ENCODE measurements at regions not wholly inside any gene's neighbourhood (a gene's known extent, or its start where the extent isn't known, plus 50 kb on each side); places are given as distances from the start of the nearest gene placed in this dataset.
"Not testable (repeated sequence)": the region's sequence is repeated elsewhere in the genome, so short reads cannot be mapped to it uniquely, and the experiment has no call there.

DNA sequence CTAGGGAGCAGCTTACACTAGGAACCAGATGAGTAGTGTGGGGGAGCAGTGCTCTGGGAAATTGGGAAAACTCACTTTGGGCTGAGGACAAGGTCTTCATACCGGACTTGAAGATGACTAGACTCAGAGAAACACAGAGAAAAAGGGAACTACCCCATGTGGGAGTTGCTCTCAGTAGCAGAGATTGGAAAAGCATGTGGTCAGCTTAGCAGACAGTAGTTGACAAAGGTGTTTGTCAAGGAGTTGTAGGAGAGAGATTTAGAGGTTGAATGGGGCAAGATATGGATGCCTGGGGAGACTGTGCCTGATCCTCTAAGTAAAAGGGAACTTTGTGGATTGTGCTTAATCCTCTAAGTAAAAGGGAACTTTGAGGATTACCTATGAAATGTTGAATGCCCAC, 194.5 kb upstream of the COX10 start:
- Histone ChIP-seq H3K4me1 (peaks cover 3% of the 10 kb centered on the region; the same call in 1 of the 2 replicates), H3K27ac (no peak overlapping the region), H3K4me3 (no peak overlapping the region), H3K9me3 (no peaks in the 10 kb centered on the region), H4K20me1 (no peaks in the 10 kb centered on the region), H3K27me3 (no peaks in the 10 kb centered on the region), H3K4me2 (no peak overlapping the region), H3K36me3 (no peaks in the 10 kb centered on the region), H3K9ac (no peak overlapping the region)
- no peak for TF ChIP-seq Cebpa-rat (IDR thresholded peaks at IDR 0.05)

DNA sequence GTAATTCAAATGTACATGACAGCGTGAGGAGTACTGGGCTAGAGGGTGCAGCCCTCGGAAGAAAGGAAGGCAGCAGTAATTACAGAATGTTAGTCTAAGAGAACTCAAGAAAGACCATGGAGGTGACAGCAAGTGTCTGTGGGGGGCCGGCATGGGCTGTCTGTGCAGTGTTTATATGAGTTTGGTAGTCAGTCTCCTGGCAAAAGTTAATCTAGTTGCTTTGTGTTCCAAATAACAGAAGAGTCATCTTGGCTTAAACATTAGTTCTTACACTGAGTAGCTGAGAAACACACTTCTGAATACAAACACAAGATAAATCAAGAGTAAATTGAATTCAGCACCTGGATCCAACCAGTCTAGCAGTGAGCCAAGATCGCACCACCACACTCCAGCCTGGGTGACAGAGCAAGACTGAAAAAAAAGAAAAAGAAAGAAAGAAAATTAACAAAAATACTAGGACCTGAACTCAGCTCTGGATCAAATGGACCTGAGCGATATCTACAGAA, 189.3 kb upstream of the COX10 start:
- H3K4me1 ChIP-seq, result no peaks in the 10 kb centered on the region
- no peaks in the 10 kb centered on the region for H3K27me3 ChIP-seq
- no peak overlapping the region for H3K27ac ChIP-seq
- H3K4me3 ChIP-seq, result no peak overlapping the region
- no peaks in the 10 kb centered on the region for H3K36me3 ChIP-seq
- TF ChIP-seq Cebpa-rat (IDR thresholded peaks at IDR 0.05), result no peak
- no peaks in the 10 kb centered on the region for H4K20me1 ChIP-seq
- H3K9me3 ChIP-seq, result no peaks in the 10 kb centered on the region
- no peak overlapping the region for H3K4me2 ChIP-seq
- no peak overlapping the region for H3K9ac ChIP-seq

DNA sequence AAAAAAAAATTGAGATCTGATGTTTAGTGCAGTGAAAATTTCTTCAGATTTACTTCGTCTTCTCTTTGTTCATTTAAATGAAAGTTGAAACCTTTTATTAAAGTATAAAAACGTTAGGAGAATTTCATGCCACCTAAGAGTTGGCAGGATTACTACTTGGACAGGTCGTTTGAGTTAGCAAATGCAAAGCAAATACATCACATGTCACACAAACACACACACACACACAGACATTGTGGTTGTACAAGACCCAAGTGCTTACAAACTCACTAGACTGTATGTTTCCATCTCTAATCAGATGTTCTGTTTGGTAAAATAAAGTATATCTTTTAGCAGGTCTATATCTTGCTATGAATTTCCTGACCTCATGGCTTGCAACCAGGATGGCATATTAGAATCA, 185.6 kb upstream of the COX10 start:
- H3K36me3 ChIP-seq, result no peaks in the 10 kb centered on the region
- no peak overlapping the region for H3K9ac ChIP-seq
- no peaks in the 10 kb centered on the region for H3K27me3 ChIP-seq
- no peak overlapping the region for H3K27ac ChIP-seq
- no peak for TF ChIP-seq Cebpa-rat (IDR thresholded peaks at IDR 0.05)
- no peaks in the 10 kb centered on the region for H3K4me1 ChIP-seq
- no peaks in the 10 kb centered on the region for H3K9me3 ChIP-seq
- H3K4me2 ChIP-seq, result no peak overlapping the region
- H4K20me1 ChIP-seq, result no peaks in the 10 kb centered on the region
- no peak overlapping the region for H3K4me3 ChIP-seq

DNA sequence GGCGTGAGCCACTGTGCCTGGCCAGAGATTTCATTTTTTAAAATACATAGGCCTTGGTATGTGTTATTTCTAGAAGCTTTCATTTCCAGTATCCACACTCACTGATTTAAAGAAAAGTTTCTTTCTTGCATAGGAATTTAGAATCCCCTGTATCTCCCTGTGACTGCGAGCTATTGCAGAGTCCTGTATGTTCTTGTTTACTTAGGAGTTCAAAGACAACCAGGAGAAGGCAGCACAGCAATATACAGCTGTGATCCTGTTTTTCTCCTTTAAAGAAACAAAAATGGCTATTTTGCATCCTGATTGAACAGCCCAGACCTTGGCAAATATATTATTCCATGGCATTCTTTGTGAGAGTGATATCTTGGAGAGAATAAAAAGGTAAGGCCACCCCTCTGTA, 185.0 kb upstream of the COX10 start:
- no peaks in the 10 kb centered on the region for H3K36me3 ChIP-seq
- H3K4me1 ChIP-seq, result no peaks in the 10 kb centered on the region
- no peaks in the 10 kb centered on the region for H3K27me3 ChIP-seq
- H3K9me3 ChIP-seq, result no peaks in the 10 kb centered on the region
- H4K20me1 ChIP-seq, result no peaks in the 10 kb centered on the region
- no peak for TF ChIP-seq Cebpa-rat (IDR thresholded peaks at IDR 0.05)
- H3K4me2 ChIP-seq, result no peak overlapping the region
- H3K4me3 ChIP-seq, result no peak overlapping the region
- H3K27ac ChIP-seq, result no peak overlapping the region
- H3K9ac ChIP-seq, result no peak overlapping the region

DNA sequence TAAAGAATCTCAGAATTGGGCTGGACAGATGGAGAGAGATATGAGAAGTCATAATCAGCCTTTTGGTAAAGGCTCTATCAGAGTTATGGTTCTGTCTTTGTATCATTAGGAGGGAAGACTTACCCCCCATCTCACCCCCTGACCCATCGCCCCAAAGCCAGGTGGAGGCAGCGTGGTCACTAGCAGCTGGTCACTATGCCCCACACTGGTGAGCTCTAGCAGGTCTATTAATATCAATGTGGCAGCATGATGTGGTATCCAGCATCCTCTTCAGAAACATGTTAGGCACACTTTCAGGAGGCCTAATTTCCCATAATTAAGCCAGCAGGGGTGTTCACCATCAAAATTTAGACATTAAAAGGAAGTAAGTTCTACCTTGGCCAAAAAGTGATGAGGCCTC, 183.8 kb upstream of the COX10 start:
- Histone ChIP-seq H3K9me3 (no peaks in the 10 kb centered on the region), H3K27ac (no peak overlapping the region)

DNA sequence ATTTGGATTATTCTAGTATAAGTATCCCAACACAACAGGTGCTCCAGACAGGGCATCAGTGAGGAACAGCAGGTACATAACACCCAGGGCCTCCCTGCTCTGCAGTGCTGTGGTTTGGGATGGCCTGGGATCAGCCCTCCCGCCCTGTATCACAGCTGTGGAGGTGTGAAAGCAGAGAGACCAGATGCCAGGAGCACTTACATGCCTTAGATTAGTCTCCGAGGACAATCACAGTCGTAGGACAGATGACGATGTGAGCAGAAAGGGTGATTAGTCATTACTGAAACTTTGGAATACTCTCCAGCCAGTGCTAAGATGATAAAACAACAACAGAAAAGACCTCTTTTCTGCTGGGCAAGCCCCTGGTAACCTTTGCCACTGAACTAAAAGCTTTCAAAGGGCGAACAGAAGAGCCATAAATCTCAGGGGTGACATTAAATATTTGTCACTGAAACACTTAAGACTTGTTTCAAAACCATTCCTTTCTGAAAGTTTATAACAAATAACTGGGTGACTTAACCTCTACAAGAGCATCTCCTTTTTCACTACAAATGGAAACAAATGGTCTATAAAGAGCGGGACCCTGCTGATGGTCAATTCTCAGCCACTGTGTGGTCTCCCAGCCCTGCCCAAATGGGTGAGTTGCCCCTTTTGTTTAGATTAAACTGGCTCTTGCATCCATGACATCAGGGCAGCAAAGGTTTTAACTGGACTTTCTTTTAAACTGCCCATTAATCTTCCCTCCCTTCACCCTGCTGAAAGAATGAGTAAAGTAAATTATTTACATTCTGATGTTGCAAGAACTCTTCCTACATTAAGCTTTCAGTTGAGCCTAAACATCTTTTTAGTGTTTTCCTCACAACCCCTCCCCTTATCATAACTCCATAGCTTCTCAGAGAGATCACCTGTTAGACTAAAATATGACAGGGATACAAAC, 183.1 kb upstream of the COX10 start:
- Histone ChIP-seq H3K36me3 (no peaks in the 10 kb centered on the region), H3K9me3 (no peaks in the 10 kb centered on the region), H4K20me1 (no peaks in the 10 kb centered on the region), H3K27ac (no peak overlapping the region), H3K4me2 (no peak overlapping the region), H3K27me3 (no peaks in the 10 kb centered on the region), H3K4me3 (no peak overlapping the region), H3K4me1 (no peaks in the 10 kb centered on the region), H3K9ac (no peak overlapping the region)
- no peak for TF ChIP-seq Cebpa-rat (IDR thresholded peaks at IDR 0.05)

More for the DNA sequence above, 183.8 kb upstream of the COX10 start:
- Histone ChIP-seq H3K4me3 (no peak overlapping the region), H3K9ac (no peak overlapping the region), H4K20me1 (no peaks in the 10 kb centered on the region), H3K36me3 (no peaks in the 10 kb centered on the region), H3K27me3 (no peaks in the 10 kb centered on the region), H3K4me1 (no peaks in the 10 kb centered on the region), H3K4me2 (no peak overlapping the region)
- TF ChIP-seq Cebpa-rat (IDR thresholded peaks at IDR 0.05), result no peak

DNA sequence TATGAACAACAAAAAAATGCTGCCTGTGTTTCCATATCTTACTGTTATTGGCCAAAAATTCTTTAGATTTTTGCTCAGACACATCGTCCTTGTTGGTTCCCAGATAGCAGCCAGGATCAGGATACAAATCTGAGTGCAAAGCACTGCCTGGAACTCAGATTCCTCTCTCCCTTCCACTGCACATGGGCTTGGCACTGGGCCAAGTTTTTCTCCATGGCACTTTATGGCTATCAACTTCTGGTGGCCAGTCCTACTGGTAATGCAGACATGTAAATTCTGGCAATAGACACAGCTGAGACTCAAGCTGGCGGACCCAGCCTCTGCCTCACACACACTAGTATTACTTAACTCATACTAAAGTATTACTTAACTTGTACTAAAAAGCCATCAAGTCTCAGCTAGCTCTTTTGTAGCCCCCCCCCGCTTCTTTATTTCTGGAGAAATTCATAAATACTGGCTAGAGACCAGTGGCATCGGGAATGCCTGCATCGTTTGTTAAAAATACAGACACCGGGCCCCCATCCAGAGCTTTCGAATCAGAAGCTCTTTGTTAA, 181.2 kb upstream of the COX10 start:
- Histone ChIP-seq H3K4me3 (no peak overlapping the region), H3K27ac (no peak overlapping the region), H4K20me1 (no peaks in the 10 kb centered on the region), H3K36me3 (no peaks in the 10 kb centered on the region), H3K9ac (no peak overlapping the region), H3K9me3 (no peaks in the 10 kb centered on the region), H3K4me1 (no peaks in the 10 kb centered on the region), H3K4me2 (no peak overlapping the region), H3K27me3 (no peaks in the 10 kb centered on the region)
- TF ChIP-seq Cebpa-rat (IDR thresholded peaks at IDR 0.05), result no peak

DNA sequence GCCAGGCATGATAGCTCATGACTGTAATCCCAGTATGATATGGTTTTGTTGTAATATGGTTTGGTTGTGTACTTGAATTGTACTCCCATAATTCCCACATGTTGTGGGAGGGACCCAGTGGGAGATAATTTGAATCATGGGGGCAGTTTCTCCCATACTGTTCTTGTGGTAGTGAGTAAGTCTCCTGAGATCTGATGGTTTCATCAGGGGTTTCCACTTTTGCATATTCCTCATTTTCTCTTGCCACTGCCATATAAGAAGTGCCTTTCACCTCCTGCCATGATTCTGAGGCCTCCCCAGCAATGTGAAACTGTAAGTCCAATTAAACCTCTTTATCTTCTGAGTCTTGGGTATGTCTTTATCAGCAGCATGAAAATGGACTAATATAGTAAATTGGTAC, 160.3 kb upstream of the COX10 start:
- not testable (repeated sequence) for H3K27me3 ChIP-seq, H3K9ac ChIP-seq, H3K36me3 ChIP-seq, H3K4me1 ChIP-seq, H3K27ac ChIP-seq, H3K4me2 ChIP-seq, H3K4me3 ChIP-seq, H4K20me1 ChIP-seq
- H3K9me3 ChIP-seq, result peaks cover 11% of the 10 kb centered on the region; the same call in 1 of the 2 replicates

DNA sequence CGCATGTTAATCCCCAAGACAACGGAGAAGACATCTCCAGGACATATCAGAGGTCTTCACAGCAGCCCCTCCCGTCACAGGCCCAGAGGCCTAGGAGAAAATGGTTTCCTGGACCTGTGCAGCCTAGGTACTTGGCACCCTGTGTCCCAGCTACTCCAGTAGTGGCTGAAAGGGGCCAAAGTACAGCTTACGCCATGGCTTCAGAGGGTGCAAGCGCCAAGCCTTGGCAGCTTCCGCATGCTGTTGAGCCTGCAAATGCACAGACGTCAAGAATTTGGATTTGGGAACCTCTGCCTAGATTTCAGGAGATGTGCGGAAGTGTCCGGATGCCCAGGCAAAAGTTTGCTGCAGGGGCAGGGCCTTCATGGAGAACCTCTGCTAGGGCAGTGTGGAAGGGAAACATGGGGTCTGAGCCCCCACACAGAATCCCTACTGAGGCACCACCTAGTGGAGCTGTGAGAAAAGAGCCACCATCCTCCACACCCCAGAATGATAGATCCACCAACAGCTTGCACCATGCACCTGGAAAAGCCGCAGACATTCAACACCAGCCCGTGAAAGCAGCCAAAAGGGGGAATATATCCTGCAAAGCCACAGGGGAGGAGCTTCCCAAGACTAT, 159.3 kb upstream of the COX10 start:
- Histone ChIP-seq H3K27ac (no peak overlapping the region), H3K4me3 (no peak overlapping the region), H3K27me3 (no peaks in the 10 kb centered on the region), H3K36me3 (no peaks in the 10 kb centered on the region), H3K4me1 (no peaks in the 10 kb centered on the region), H3K4me2 (no peak overlapping the region), H3K9me3 (peaks cover 11% of the 10 kb centered on the region; the same call in 1 of the 2 replicates), H3K9ac (no peak overlapping the region), H4K20me1 (no peaks in the 10 kb centered on the region)
- no peak for TF ChIP-seq Cebpa-rat (IDR thresholded peaks at IDR 0.05)

DNA sequence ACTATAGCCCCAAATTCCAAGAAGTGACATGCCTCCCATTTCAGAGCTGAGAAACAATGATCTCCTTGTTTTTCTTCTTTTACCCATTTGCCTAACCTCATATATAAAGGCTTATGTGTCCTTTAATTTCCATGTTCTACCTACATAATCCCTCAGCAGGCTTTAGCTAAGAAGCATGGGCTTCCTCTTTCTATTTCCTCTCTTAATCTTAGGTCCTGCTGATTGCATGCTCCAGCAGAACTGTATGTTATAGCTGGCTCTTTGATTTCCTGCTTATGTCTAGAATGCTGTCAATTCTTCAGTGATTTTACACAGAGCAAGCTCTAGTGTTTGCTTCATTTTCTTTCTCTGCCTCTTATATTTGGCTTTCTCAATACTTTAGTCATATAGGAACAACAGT, 151.7 kb upstream of the COX10 start:
- no peak overlapping the region for H3K9ac ChIP-seq
- H4K20me1 ChIP-seq, result no peaks in the 10 kb centered on the region
- H3K4me1 ChIP-seq, result peaks cover 7% of the 10 kb centered on the region; the same call in 1 of the 2 replicates
- H3K4me3 ChIP-seq, result no peak overlapping the region
- no peaks in the 10 kb centered on the region for H3K27me3 ChIP-seq
- H3K27ac ChIP-seq, result no peak overlapping the region
- H3K9me3 ChIP-seq, result peaks cover 8% of the 10 kb centered on the region; the same call in 1 of the 2 replicates
- no peaks in the 10 kb centered on the region for H3K36me3 ChIP-seq
- no peak overlapping the region for H3K4me2 ChIP-seq
- TF ChIP-seq Cebpa-rat (IDR thresholded peaks at IDR 0.05), result no peak

All from BLaER1 (cell line).